ENCODE measurements at regions not wholly inside any gene's neighbourhood (a gene's known extent, or its start where the extent isn't known, plus 50 kb on each side); places are given as distances from the start of the nearest gene placed in this dataset.

DNA sequence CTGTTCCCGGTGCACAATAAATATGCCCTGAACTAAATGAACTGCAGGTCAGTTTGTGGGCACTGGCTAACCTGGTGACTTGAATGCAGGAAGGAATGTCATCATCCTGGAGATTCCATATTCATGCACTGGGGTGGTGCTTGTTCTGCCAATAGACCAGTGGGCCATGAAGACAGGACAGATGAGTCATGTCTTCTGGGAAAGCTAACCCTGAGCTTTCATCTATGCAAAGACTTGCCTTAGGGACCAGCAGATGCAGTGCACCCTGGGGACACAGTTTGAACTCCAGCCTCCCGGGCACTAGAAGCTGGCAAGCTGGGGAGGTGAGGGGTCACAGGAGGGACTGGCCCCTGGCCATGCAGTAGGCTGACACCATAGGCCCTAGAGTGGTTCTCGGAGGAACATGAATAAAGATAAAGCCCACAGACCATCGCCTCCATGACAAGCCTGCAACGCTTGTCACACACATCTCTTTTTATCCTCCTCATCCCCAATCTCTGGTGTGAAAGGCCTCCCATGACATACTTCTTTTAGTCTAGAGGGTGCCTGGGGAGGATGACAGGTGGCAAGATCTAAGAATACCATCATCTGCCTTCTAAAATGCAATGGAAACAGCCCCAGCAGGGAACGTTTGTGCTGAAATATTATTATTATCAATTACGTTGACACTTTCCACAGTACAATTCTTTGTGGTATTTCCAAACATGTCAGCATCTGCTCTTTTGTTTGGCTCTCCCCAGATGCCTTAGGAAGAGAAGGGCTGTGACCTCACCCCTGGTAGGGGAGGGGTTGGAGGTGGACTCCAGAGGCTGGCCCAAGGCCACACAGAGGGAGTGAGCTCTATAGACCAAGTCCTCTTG, 267.4 kb upstream of the RAB6C start:
- no peak for DNase-seq

DNA sequence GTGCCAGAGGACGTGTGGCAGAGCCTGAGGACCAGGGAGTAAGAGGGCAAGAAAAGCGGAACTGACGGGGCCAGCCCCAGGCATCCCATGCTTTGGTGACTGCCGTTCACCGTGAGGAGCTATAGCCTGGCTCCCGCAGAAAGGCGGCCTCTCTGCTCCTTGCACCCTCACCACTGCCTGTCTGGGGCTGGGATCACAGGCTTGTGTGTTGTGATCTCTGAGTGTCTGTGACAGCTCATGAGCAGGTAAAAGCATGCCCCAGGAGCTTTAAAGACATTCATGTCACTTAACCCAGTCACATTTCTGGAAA, 266.8 kb upstream of the RAB6C start:
- no peak for DNase-seq

DNA sequence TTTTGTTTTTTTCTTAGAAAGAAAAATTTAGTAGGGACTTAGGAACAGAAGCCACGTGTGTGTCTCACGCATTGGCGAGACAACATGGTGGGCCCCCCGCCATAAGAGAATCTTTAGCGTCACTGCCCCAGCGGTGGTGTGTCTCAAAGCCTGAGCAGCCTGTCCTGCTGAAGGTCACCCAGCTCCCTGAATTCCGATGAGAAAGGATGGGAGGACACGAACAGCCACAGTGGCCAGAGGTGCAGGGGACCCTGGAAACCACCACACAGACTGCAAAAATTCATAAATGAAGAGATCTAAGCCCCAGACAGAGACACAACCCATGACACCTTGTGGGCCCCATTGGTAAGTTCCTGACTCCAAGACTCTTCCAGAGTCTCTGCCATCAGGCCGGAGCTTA, 266.1 kb upstream of the RAB6C start:
- no peak for DNase-seq

DNA sequence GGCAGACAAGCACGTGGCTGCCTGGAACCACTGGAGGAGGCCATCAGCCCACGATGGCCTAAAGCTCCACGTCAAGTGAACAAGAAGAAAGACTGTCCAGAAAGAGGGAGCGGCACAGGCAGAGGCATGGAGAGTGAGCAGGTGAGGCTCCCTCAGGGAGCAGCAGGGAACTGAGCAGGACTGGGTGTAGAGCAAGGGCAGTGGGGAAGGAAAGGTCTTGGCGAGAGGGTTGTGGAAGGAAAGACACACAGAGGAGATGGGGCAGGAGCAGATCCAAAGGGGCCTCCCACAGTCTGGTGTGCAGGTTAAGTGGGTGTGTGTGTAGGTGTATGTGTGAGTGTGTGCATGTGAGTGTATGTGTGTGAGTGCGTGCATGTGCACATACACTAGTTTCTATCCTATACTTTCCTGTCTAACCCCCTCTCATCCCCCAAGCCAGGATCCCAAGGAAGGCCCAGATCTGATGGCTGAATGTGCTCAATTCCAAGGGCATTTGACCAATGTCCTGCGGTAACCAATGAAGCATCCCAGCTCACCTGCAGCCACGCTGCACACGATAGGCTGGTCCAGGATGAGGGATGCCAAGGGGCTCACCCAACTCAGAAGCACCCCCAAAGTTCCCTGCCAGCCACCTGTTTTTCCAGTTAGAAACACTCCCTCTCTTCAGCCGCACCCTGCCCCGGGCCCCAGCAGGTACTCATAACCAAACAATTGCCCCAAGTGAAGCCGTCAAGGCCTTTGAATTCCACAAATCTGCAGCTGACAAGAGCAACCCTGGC, 262.5 kb upstream of the RAB6C start:
- DNase-seq, result no peak

DNA sequence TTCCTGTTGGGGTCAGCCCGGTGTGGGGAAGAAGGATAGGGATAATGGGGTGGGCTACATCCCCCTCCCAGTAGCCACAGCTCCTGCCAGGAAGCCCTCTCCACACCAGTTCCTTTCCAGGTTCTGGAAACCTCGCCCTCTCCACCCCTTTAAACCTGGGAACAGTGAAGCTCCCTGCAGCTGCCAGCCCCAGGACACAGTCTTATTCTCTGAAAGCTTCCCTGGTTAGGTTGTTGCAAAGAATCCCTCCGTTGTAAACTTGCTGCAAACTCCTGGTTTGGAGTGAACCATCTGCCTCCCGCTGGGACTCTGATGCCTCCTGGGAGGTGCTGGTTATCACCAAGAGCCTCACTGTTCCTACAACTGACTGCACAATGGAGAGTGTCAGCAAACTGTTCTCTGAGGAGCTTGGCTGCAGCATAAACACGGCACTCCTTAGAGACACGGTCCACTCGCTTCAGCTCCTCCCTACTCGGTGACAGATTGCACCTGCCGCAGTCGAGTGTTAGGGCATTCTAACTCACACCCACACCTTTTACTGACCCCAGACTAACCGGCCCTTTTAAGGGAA, 261.8 kb upstream of the RAB6C start:
- DNase-seq, result no peak

DNA sequence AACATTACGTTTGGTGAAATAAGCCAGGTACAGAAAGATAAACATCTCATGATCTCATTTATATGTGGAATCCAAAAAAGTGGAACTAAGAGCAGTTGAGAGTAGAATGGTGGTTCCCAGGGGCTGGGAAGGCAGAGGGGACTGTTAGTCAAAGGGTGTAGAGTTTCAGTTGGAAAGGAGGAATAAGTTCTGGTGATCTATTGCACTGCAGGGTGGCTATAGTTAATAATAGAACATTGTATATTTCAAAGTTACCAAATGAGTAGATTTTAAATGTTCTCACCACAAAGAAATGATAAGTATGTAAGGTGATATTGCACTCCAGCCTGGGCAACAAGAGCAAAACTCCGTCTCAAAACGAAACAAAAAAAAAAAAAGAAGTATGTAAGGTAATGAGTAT, 260.1 kb upstream of the RAB6C start:
- DNase-seq, result no peak

DNA sequence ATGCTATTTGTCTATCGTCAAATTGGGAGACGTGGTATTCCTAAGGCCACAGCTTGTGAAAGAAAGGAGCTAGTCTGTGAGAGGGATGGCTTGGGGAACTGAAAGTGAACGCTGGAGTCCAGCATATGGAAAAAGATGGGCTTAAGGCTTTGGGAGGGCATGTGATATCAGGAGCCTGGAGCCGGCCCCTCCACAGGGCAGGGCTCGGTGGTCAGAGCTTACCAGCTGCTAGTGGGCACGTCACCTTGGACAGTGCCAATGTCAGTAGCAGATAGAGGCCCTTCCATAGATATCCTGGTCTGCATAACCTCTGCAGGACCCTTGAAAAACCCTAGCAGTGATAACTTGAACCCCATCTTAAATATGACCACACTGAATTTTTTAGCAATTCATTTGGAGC, 259.1 kb upstream of the RAB6C start:
- DNase-seq, result no peak

DNA sequence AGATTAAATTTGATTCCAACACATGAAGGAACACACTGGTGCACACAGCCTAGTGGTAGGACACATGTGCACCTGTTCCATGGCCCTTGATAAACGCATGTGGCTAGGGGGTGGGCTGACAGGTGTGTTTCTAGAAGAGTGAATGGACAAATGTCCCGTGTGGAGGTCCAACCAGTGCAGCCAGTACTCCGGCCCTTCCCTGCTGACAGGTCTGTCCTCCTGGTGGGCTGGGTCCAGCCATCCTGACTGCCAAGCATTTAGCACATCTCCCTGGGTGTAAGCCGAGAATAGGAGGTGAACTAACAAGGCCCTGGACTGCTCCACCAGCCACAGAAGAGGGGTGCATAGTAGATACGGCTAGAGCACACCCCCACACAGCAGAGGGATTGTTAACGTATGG, 258.7 kb upstream of the RAB6C start:
- DNase-seq, result no peak

DNA sequence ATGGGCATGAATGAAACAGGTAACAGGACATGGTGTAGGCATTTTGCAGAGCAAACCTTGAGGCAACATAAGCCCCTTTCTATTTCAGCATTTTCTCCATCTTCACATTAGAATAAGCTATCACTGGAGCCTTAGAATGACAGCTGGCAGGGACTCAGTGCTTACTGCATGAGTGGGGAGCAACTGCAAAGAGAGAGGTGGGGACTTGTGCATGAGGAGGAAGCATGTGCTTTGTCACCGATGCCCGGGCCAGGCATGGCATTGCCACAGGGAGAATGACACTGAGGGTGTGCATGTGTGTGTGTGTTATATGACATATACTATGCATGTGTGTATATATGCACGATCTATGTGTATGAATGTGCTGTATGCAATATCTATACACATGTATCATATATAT, 258.2 kb upstream of the RAB6C start:
- DNase-seq, result no peak

DNA sequence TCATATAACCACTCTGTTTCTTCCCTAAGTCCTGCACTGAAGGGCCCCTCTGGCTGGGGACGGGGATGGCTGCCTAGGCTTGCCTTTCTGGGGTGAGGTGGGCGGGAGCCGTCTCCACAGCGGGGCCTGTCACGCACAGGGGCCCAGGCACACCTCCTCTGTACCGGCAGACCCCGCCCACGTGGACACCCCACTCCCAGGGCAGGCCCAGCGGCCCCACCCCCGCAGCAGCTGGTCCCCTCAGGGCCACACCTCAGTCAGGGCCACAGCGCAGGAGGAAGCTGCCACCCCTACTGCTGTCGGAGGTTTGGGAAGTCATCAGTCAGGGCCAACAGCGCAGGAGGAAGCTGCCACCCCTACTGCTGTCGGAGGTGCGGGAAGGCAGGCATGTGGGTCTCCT, 257.6 kb upstream of the RAB6C start:
- DNase-seq, result no peak

DNA sequence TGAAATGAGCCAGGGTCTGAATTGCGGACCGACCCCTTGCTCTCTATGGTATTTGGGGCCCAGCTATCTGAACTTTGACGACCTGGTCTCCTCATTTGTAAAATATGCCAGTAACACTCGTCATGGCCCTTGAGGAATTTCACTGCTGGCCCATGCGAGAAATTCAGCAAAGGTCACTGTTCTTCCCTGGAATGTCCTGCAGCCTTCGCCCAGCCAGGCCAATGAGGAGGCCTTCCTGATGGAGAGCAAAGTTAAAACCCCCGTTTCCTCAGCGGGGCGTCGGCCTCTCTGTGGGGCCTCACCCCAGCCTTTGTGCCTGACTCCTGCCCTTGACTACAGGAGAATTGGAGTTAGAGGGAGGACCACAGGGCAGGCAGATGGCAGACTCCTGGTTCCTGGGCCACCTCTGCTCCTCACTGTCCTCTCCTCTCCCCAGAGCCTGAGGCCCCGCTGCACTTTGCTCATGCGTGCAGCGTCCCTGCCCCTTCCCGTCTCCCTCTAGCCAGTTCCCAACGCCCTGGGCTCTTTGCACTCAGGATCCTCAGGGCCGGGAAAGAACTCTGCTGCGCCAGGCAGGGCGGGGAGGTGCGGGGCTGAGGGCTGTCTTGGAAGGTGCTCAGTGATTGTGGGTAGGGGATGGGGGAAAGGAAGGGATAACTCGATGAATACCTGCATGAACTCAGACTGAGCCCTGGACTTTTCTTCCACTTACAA, 257.0 kb upstream of the RAB6C start:
- DNase-seq, result no peak

DNA sequence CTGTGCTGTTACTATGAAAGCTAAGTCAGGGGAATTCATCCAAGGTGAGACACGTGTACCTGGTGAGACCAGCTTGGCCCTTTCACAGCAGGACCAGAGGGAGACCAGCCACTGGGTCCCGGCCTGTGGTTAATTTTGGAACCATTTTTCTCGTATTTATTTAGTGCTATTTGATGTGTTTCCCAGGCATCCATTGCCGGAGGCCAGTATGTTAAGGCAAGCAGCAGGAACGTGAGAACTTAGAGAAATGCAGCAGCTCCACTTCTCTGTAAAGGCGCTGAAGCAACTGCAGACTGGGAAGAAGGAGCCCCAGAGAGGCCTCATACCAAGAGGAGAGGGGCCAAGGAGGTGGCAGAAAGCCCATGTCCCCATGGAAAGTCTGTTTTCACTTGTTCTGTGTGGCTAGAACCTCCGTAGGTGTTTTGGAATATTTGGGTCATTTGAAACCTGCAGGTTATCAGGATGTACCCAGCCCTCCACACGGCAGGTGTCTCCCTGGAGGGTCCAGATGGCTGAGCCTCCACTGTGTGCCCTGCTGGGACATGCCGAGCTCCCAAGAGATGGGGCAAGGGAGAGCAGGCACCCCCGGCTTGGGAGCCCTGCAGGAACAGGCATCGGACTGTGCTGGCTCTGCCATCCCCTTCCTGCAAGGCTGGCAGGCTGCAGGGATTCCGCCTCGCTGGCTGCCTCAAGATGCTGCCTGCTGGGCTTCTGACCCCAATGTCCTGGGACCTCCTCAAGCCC, 256.0 kb upstream of the RAB6C start:
- DNase-seq, result no peak

DNA sequence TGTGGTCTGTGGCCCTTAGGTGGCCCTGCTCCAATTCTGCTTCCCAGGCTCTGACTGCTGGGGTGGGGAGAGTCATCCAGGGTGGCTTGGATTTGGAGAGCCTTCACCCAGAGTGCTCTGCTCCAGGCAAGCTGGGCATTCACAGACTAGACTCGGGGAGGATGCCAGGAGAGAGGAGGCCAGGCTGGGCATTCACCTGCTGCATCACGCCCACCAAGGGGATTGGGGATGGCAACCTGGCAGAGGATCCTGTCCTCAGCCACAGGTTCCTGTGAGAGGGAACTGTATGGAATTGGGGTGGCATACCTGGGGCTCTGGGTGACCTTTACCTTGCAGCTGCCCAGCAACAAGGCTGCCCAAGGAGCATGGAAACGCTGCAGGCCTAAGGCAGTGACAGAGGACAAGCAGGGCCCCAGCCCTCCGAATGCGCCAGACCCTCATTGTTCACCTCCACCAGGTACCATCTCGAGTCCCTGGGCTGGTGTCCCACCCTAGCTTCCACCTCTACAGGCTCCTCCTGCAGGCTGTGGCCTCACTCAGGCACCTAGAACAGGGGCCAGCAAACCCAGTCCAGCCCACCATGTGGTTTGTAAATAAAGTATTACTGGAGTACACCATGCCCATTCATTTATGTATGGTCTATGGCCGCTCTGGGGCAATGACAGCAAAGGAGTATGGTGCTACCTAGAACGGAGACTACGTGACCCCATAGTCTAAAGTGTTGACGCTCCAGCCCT, 255.3 kb upstream of the RAB6C start:
- DNase-seq, result no peak

DNA sequence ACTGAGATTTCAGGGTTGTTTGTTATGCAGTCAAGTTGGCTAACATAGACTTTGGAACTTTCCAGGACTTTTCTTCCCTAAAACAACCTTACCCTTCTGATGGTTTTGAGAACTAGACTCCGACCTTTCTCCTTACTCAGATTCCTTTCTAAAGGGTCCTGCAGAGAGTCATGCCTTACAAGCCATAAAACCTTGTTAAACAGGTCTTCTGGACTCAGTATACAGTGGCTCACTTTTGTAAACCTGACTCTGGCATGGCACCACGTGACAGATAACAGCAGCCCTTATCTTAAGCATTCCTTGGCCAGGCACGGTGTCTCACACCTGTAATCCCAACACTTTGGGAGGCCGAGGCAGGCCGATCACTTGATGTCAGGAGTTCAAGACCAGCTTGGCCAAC, 253.2 kb upstream of the RAB6C start:
- no peak for DNase-seq

DNA sequence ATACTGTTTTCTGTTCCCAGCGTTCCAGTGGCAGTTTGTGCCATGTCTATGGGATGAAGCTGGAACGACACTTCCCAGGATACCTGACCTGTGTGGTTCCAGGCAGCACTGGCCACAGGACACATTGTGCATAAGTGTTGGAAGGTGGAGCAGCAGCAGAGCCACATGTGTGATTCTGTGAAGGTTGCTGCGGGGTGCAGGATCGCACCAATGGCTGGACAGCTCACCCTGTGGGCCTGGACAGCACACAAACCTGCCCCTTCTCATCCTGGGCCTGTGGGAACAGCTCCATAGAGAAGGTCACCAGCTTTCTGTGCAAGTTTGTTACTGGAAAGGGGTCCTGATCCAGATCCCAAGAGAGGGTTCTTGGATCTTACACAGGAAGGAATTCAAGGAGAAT, 252.2 kb upstream of the RAB6C start:
- DNase-seq, result no peak

DNA sequence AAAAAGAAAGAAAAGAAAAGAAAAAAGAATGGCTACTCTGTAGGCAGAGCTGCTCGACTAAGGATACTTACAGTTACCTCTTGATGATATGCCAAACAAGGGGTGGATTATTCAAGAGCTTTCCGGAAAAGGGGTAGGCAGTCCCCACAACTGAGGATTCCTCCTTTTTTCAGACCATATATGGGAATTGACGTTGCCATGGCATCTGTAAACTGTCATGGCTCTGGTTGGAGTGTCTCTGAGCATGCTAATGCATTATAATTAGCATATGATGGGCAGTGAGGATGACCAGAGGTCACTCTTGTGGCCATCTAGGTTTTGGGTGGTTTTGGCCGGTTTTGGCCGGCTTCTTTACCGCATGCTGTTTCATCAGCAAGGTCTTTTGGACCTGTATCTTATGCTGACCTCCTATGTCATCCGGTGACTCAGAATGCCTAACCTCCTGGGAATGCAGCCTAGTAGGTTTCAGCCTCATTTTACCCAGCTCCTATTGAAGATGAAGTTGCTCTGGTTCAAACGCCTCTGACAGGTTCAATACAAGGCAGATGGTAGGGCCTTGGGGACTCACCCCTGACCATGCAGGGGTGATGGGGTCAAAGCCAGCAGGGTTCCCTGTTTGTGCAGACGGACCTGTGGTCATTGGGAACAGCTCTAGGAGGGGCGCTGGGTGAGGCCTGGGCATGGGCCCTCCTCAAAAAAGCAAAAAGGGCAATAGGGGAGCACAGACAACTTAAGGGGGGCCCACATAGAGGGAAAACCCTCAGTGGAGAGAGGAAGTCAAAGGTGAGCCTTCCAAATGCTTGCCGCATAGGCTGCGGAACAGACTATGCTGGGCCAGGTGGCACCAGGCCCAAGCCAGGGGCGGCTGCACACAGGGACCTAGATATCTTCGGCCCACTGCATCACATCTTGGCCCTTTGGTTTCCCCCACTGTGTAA, 251.2 kb upstream of the RAB6C start:
- no peak for DNase-seq

DNA sequence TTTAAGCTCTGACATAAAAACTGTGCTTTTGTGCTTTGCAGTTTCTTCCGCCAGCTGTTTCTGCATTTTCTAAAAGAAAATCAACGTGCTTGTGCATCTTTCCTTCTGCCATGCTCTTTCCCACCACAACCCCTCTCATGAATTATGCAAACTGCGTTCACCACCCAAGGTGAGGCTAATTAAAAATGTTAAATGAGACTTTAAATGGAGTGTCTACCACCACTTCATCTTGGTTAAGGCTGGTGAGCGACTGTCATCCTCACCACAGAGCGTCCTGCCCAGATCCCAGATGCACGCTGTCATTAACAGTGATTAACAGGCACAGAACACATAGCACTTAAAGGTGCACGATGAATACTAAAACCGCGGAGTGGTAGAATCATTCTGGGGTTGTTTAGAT, 250.5 kb upstream of the RAB6C start:
- DNase-seq, result no peak

DNA sequence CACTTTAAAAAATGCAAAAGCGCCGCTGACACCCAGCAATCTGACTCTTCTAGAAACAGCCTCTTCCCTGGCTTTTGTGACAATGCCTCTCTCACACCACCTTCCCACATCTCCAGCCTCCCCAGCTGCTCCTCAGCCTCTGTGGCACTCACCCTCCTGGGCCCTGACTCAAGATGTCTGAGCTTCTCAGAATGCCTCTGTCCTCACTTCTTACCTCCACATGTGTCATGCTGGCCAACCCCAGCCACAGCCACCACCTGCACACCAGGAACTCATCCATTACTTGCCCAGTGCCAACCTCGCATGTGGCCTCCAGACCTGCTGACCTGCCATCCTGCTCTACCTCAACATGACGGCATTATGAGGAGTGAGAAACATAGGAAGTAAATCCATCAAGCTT, 249.8 kb upstream of the RAB6C start:
- DNase-seq, result no peak

DNA sequence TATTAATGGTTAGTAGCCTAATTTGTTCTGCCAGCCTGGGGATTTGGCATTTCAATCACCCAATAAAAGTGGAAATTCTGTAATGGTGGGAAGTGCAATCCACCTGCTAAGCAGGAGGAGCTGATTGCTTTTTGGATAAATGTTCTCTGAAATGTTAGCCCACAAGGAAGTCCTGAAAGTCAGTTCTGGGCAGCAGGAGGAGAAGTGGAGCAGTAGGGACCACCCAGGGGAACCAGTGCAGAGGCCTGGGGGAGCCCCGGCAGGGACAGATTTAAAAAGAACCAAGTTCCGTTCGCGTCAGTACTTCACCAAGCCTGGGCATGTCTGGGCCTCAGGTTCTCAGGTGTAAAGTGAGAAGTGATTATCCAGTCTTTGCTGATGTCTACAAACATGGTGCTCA, 248.5 kb upstream of the RAB6C start:
- DNase-seq, result no peak

DNA sequence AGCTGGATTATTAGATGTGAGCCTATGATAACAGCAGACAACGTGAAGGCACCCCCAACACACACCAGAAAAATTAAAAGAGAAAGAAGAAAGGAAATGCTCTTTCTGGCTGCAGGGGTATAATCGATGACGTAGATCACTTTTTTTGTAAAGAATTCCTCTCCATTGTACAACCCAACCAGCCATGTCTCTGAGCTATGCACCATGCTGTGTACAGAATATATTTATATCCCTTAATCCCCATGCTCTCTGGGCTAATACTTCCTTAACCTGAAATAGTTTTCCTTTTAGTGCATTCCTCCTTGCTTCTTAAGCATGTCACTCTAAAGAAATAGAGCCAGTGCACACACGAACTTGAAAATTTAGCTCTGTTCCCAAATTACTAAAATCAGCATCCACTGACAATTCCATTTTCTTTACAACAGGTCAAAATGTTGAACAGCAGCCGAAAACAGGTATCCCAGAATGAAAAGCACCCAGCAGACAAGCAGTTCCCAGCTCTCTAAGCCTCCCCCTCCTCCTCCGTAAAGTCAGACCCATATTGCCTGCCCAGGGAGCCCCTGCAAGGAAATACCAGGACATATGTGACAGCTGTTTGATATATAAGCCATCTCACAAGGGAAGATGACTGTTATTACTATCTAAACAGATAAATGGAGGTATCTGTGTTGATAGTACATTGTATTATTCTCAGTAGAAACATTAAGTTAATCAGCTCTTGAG, 247.4 kb upstream of the RAB6C start:
- no peak for DNase-seq
